ENCODE measurements at regions not wholly inside any gene's neighbourhood (a gene's known extent, or its start where the extent isn't known, plus 50 kb on each side); places are given as distances from the start of the nearest gene placed in this dataset.
A peak's percentile ranks its signal among the peaks of the same experiment; 100 is the strongest.
"Not testable (repeated sequence)": the region's sequence is repeated elsewhere in the genome, so short reads cannot be mapped to it uniquely, and the experiment has no call there.

GRCh38 chr14:88929656-88930436 lies 105.4 kb downstream of the TTC8 start:
- DNase-seq = peak; percentile 13

DNA sequence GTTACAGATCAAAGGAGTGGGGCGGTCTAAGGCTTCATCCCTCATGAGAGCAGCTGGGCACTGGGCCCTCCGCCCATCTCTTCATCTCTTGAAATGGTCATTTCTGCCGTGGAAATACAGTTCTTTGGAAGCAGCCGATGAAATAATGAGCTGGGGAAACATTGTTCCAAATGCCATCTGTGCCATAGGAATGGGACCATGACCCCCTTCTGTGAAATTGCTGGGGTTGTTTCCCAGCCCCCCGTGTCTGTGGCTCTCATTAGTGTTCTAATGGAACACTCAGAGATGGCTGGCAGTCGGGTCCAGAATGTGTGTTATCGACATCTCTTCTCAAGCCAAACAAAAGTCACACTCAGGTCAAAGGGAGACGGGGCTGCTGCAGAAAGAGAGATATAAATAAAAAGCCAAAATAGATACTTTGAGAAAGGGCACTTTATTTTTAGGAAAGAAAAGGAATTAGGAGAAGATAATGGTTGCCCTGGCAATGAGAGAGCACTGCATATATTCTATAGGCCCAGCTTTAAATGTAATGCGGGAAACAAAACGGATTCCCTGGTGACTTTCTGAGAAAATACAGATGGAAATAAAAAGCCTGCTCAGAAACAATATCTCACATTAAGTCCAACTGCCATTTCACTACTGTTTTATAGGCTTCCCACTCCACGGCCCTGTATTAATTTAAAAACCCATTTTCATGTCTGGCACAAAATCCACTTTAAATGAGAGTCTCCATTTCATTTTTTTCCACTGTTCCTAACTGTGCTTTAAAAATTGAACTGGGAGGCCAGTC lies 107.1 kb downstream of the TTC8 start:
- no peak for DNase-seq

GRCh38 chr14:88933191-88933590 lies 108.7 kb downstream of the TTC8 start:
- no peak for DNase-seq

DNA sequence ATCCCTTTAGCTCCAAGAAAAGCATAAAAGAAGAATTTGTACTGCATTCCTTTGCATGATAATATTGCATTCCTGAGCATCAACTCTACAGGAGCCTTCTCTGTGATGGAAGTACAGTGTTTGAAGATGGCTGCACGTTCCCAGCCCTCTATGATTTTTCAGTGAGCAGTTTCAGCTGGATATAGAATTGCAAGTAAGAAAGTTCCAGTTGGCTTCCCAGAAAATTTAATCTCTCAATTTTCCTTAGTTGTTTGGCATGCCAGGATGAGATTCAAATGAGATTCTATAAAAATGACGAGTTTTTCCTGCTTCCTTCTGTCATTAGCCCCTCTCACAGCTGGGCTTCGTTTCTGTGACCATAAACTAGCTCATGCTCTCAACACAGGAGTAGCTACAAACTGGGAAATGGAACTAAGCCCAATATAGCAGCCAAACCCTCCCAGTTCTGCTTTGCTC lies 109.9 kb downstream of the TTC8 start:
- no peak for DNase-seq

GRCh38 chr14:88935083-88935482 lies 110.6 kb downstream of the TTC8 start:
- DNase-seq = no peak

DNA sequence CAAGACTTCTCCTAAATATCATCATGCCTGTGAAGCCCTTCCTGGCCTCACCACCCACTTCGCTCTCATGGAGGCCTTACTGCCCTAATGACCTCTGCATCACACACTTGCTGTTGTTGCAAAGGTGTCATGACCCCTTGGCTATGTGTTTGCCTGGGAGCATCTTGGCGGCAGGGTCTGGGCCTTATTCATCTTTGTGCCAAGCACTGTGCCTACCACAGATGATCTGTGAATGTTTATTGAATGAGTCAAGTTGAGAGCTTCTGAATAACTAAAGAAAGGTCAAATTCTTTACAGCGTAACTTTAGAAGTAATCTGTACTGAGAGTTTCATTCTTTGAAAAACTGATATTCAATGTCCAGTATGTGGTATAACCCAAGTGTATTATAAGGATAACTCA lies 113.3 kb downstream of the TTC8 start:
- DNase-seq = no peak

GRCh38 chr14:88940671-88941070 lies 116.2 kb downstream of the TTC8 start:
- no peak for DNase-seq

- no peak for DNase-seq
These were observed 117.0 kb downstream of the TTC8 start for GRCh38 chr14:88941414-88941813.

- DNase-seq = no peak
These were observed 123.5 kb downstream of the TTC8 start for GRCh38 chr14:88947646-88948598.

DNA sequence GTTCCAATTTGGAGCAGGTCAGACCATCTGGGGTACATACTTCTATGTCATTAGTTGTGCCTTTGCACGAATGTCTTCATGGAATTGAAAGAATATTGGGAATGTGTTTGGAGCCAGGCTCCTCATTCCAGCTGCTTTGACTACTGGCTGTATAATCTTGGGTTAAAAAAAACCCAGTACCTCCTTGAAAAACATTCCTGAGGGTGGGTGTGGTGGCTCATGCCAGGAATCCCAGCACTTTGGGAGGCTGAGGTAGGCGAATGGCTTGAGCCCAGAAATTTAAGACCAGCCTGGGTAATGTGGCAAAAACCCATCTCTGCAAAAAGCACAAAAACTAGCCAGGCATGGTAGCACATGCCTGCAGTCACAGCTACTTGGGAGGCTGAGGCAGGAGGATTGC lies 125.6 kb downstream of the TTC8 start:
- no peak for DNase-seq

GRCh38 chr14:88951370-88951769 lies 126.9 kb downstream of the TTC8 start:
- DNase-seq = no peak

DNA sequence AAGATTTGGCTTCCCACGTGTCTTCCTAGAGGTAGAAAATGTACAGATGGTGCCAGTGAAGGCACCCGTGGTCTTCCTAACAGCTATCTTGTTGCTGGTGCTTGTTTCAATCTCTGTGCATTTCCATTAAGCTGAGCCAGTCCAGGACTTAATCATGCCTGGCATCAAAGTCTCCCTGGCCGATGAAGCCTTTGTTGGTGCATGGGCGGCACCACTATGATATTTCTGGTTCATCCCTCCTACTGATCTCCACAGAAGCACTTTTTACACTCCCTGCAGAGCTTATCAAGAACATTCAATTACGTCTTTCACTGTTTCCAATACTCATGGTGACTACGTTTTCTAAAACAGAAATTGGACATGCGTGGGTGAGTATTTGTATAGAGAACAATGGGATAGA lies 128.4 kb downstream of the TTC8 start:
- no peak for DNase-seq

DNA sequence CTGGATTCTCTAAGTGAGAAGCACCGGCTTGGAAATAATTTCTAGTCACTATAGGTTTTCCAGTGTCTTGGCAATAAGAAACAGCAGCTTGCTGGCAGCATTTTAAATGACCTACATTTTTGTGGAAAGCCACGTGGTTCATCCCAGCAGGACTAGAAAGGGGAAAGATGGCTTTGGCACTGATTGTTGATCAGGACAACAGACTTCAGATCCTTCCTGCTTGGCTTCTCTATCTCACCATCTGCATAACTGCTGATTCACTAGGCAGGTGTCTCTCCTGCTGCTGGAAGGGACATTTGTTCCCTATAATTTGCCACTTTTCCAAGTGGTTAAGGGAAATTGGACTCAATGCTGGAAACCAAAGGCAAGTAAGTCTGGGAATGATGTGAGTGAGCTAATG lies 131.0 kb downstream of the TTC8 start:
- DNase-seq = no peak

DNA sequence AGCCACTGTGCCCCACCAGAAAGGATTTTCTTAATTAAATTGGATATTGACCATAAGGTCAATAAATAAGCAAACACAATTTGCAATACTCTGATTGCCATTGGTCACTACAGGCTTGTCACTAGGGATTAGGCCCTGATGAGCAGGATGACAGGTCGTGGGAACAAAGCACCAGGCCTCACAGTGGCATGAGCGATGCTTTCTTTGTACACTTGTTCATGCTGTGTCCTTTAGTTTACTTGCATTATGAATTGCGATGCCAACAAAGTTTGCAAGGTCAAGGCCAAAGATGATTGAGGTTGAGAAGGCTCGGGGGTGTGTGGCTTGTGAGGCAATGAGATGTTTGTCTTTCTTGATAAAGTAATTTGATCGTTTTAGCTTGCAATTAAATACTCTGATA lies 136.0 kb downstream of the TTC8 start:
- no peak for DNase-seq

GRCh38 chr14:88961214-88961613 lies 136.8 kb downstream of the TTC8 start:
- no peak for DNase-seq

GRCh38 chr14:88962356-88962755 lies 137.9 kb downstream of the TTC8 start:
- DNase-seq = no peak

DNA sequence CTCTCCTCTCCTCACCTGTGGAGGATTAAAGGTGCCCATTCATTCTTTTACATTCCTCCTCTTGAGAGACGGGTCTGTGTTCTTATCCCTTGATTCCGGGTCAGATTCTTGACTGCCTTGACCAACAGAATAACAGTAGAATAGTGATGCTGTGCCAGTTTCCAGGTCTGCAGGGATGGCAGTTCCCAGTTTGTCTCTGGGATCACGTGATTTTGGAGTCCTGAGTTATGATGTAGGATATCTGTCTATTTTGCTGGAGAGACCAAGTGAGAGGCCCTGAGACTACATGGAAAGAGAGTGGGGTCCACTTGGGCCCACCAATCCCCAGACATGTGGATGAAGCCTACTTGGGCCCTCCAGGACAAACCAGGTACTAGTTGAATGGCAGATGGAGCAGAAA lies 142.8 kb downstream of the TTC8 start:
- DNase-seq = no peak

- DNase-seq = no peak
These were observed 150.8 kb downstream of the TTC8 start for GRCh38 chr14:88975043-88975830.

GRCh38 chr14:88975926-88976325 lies 151.5 kb downstream of the TTC8 start:
- no peak for DNase-seq

DNA sequence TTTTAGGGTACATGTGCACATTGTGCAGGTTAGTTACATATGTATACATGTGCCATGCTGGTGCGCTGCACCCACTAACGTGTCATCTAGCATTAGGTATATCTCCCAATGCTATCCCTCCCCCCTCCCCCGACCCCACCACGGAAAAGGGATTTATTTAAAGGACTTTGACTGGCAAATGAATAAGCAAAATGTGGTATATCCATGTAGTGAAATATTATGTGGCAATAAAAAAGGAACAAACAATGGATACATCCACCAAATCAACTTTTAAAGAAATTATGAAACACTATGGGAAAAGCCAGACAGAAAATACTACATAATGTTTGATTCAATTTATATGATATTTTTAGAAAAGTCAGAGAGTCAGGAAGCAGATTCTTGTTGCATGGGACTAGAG lies 156.5 kb downstream of the TTC8 start:
- not testable (repeated sequence) for DNase-seq

GRCh38 chr14:88981948-88982347 lies 157.5 kb downstream of the TTC8 start:
- no peak for DNase-seq

DNA sequence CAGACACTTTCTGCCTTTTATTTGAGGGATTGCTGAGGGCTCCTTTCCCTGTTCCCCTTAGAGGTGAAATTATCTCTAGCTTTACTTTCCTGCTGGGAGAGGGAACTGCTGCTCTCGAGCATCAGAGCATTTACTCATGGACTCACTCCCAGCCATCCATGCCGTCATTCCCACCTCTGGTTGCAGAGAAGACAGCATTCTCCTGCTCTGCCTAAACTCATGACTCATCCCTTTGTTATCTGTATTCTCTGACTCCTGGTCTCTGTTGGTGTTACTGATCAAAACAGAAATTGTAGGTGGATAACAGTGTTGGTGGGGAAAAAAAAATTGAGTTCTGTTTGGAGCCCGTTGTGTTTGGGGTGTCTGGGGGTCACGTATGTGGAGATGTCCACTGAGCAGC lies 159.3 kb downstream of the TTC8 start:
- no peak for DNase-seq
